ENCODE measurements at regions not wholly inside any gene's neighbourhood (a gene's known extent, or its start where the extent isn't known, plus 50 kb on each side); places are given as distances from the start of the nearest gene placed in this dataset.
"Not testable (repeated sequence)": the region's sequence is repeated elsewhere in the genome, so short reads cannot be mapped to it uniquely, and the experiment has no call there.

DNA sequence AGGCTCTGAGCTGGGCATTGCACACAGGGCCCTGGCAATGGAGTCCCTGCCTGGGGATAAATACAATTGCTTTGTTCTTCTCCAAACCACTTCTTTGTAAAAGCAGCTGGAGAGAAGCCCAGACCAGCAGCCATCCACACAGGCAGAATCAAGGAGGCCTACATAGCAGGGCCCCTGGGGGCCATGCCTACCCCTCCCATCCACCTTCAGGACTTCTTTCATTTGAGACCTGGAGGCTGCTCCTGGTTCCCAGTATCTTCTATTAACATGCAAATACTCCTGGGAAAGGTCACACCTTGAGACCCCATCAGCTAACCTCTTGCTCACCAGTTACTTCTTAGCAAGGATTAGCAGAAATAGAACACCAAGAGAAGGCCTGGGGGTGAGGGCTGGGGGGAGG is 511.1 kb downstream of the SOX6 start:
- DNase-seq (ENCODE audit: low read depth): no peak

DNA sequence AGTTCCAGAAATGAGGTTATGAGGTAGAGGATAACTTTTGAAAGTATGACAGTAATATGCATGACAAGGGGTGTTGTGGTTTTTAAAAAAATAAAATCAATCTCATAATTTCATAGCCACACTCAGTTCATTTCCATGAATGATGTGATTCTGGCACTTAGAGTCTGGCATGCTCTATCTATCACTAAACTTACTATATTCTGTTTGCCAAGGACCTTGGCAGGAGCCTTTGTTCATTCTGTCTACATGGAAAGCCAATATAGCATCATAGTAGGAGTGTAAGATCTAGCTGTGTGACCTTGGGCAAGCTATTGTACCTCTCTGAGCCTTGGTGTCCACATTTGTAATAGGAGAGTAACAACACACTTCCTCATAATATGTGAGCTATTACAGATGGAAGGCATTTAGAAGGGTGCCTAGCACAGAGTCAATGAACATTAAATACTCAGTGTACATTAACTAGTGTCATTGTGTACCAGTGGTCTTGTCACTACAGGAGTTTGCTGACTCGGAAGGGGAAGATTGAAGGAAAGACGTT is 507.6 kb downstream of the SOX6 start:
- DNase-seq (ENCODE audit: low read depth): no peak

- DNase-seq (ENCODE audit: low read depth): no peak
Observed at GRCh38 chr11:15849257-15849656, 507.1 kb downstream of the SOX6 start.

DNA sequence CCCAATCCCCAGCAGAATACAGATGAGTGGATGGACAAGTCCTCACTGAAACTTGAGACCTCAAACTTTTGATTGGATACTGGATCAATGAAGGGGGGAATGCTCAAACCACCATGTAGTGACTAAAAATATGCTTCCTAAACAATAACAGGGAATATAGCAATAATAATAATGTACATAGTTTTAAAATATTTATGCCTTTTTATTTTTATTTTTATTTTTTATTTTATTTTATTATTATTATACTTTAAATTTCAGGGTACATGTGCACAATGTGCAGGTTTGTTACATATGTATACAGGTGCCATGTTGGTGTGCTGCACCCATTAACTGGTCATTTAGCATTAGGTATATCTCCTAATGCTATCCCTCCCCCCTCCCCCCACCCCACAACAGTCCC is 506.0 kb downstream of the SOX6 start:
- not testable (repeated sequence) for DNase-seq (ENCODE audit: low read depth)

DNA sequence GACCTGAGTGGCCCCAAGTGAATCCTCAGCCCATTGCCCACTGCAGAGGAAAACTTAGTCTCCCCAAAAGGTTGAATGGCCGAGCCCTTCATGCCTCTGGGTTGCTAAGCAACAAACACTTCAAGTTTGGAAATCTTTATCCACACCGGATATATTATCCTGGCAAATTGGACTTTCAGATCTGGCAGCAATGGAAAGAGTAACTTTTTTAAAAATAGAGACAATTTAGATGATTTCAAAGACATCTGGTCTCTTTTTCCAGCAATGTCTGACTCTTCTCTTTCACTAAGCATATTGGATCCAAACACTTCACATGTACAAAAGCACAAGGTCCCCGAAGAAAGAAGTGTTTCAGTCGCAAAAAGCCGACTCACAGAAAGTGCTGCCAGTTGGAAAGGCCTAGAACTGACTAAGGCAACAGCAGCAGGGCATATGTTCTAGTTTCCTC is 505.3 kb downstream of the SOX6 start:
- DNase-seq (ENCODE audit: low read depth): no peak

DNA sequence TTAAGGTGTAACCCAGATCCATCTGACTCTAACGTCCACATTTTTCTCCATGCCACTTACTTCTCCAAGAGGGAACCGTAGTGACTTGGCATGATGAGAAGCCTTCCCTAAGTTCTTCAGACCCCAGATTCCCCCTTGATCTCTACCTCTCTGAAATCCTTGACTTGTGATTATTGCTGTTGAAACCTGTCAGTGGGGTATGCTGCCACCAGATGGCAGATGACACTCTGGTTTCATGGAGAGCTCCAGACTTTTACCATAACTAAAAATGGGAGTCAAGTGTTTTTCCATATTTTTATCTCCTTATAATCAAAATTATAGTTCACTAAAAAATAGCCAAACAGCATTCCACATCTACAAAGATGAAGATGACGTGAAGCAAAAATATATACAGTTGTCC is 504.2 kb downstream of the SOX6 start:
- no peak for DNase-seq (ENCODE audit: low read depth)

GRCh38 chr11:15854245-15854644 is 502.1 kb downstream of the SOX6 start:
- DNase-seq (ENCODE audit: low read depth): no peak

DNA sequence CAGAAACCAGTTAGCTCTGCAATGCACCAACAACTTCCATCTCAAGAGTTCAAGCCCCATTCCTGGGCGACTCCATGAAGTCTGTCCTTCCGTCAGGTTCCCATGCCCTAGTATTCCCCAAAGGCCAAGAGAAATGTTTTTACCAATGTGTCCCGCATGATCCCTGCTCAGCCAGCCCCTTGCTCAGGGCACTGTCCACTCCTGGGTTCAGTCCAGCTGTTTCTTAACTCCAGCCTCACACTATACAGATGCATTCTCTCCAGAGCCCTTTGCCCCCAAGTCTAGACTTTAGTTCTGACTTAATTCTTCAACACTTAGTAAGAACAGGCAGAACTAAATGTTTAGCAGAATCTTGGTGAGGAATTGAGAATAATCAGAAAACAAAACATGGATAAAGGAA is 497.5 kb downstream of the SOX6 start:
- DNase-seq (ENCODE audit: low read depth): no peak

DNA sequence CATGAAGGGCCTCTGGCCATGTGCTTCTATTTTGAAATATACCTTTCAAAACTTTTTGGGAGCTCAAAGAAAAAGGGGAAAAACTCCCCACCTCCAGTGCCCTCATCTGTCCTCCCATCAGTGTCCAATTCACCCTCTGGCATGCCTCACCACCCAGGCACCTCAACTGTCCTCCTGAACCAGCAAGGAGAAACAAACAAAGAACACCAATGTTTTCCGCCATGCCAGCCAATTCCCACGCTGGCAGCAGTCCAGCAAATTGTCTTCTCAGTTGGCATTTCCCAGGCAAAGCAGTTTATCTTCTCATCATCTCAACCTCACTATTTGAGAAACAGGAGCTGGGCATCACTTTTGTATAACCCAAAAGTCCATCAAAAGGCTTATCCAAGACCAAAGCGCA is 496.9 kb downstream of the SOX6 start:
- DNase-seq (ENCODE audit: low read depth): no peak

DNA sequence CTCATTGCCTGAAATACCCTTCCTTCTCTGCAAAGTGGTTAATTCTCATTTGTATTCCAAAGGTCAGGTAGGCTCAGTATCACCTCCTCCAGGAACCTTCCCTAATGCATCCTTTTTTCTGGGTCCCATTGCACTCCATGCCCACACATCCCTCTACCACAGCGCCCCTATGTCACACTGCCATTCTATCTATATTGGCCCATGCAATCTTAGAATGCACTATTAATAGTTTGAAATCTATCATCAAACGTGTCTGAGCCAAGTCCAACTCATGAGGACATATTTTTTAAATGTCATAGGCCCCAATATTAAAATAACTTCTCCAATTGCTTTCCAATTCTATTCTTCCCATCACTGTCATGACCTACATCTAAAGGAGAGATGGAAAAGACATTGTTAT is 495.1 kb downstream of the SOX6 start:
- no peak for DNase-seq (ENCODE audit: low read depth)

DNA sequence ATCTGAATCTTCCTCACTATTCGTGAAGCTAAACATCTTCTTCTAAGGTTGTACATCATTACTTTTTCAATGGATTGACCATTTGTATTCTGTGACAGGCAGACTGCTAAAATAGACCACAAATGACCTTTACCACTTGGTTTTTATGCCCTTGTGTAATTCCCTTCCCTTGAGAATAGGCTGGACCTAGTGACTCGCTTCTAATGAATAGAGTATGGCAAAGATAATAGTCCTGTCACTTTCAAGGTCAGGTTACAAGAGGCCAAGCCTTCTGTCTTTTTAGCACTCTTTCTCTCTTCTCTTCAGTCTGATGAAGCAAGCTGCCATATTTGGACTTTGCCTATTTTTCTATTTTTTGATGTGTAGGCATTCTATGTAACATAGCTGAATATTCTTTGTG is 492.9 kb downstream of the SOX6 start:
- DNase-seq (ENCODE audit: low read depth): no peak

- DNase-seq (ENCODE audit: low read depth): no peak
Observed at GRCh38 chr11:15864026-15864805, 492.1 kb downstream of the SOX6 start.

- DNase-seq (ENCODE audit: low read depth): no peak
Observed at GRCh38 chr11:15865212-15865987, 490.9 kb downstream of the SOX6 start.

DNA sequence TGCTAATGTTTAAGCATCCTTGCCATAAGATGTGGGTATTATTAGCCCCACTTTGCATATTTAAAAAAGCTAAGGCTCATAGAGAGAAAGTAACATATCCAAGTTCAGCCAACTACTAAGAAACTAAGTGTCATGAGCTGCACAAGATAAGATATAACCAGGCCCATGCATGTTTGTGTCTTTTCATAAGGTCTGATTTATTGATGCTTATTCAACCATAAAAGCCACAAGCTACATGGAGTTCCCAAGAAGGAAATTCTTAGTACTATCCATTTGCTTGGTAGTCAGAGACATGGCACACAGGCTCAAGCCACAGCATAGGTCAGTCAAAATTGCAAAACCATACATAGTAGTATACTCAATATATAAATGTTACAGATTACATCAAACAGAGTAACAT is 488.5 kb downstream of the SOX6 start:
- no peak for DNase-seq (ENCODE audit: low read depth)

DNA sequence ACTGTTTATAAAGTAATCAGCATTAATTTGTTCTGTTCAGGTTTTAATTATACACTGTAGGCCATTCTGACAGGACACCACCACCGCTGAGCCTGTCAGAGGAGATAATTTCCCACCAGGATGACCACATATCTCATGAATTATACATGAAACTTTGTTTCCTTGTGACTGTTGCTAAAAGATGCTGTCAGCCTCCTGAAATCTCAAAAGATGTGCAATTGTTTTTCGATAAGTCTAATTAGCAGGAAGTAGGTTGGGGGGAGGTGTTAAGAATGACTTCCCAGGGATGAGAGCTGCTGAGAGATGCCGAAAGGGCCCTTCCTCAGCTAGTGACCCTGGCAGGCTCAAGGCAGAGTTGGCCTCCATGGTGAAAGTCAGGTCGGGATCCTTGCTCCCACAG is 485.4 kb downstream of the SOX6 start:
- no peak for DNase-seq (ENCODE audit: low read depth)

GRCh38 chr11:15871904-15872626 is 484.3 kb downstream of the SOX6 start:
- DNase-seq (ENCODE audit: low read depth): no peak

DNA sequence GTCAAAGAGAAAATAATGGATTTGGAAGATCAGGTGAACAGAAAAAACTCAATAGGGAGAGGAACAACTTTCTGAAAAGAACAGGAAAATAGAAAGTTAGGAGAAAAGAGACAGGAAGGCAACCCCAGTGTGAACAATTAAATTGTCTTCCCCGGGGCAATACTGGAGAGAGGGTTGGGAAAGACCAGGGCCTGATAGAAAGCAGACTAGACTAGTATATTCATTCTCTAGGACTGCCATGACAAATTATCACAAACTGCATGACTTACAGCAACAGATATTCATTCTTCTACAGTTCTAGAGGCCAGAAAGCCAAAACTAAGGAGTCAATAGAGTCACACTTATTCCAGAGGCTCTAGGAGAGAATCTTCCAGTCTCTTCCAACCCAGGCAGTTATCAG is 482.8 kb downstream of the SOX6 start:
- DNase-seq (ENCODE audit: low read depth): no peak

DNA sequence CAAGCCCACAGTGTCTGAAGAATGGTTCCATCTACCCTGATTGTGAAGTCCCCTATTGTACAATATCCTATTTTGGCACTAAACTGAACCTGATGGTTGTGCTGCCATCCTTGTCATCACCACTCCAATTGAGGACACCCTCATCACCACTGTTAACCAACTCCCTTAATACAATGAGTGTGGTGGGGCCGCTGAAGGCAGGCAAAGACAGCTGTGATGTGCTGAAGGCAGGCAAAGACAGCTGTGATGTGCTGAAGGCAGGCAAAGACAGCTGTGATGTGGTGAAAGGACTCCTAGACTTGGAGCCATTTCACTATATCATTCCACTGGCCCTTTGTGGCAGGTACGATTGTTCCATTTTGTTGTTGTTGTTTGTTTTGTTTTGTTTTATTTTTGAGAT is 481.6 kb downstream of the SOX6 start:
- DNase-seq (ENCODE audit: low read depth): no peak

DNA sequence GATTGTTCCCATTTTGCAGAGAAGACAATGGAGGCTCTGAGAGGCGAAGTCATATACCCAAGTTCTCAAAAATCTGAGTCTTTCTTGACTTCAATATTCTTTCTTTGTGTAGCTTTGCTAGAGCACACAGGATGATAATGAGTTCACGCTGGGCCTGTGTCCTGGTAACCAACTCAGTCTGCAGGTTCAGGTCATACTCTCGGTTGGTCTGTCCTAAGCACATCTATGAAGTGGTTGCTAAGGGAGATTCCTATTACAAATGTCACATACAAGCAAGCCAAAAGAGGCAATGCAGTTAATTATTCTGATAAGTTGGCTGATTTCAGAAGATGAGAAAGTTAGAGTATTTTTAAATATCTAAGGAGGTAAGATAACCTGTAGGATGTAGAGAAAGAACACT is 481.0 kb downstream of the SOX6 start:
- no peak for DNase-seq (ENCODE audit: low read depth)

- DNase-seq (ENCODE audit: low read depth): no peak
Observed at GRCh38 chr11:15875943-15876342, 480.4 kb downstream of the SOX6 start.

- no peak for DNase-seq (ENCODE audit: low read depth)
Observed at GRCh38 chr11:15878756-15879155, 477.6 kb downstream of the SOX6 start.

GRCh38 chr11:15880291-15880690 is 476.1 kb downstream of the SOX6 start:
- no peak for DNase-seq (ENCODE audit: low read depth)
